ENCODE measurements at regions not wholly inside any gene's neighbourhood (a gene's known extent, or its start where the extent isn't known, plus 50 kb on each side); places are given as distances from the start of the nearest gene placed in this dataset.

DNA sequence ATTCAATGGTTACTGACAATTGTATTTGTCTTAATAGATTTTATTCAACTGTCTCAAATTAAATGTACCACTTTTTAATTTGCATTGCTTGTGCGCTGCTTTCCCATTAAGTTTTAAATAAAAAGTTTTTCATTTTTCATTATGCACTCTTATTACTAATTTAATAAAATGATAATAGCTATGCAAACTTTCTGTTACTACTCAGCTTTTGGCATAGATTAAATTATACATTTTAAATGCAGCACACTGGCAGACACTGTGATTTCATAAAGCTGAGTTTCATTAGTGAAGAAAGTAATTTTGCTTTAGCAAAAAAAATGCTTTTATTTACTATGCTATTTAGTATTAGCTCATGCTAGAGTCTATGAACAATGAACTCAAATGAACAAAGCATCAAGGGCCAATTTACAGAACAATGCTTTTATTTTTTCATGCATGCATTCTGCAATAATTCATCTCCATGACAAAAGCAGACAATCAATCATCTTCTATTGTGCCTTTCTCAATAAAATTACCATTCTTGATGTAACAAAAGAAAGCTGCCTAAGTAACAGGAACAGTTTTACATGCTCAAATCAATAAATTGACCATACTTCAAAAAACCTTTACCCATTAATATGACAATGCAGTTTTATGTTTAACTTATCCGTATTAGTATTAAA lies 595.2 kb upstream of the ARRDC3 start:
- no peak for TF ChIP-seq CTCF (conservative IDR thresholded peaks at IDR 0.05; ENCODE audit: low read depth in 2 of 2)
- TF ChIP-seq, protein P1, sequence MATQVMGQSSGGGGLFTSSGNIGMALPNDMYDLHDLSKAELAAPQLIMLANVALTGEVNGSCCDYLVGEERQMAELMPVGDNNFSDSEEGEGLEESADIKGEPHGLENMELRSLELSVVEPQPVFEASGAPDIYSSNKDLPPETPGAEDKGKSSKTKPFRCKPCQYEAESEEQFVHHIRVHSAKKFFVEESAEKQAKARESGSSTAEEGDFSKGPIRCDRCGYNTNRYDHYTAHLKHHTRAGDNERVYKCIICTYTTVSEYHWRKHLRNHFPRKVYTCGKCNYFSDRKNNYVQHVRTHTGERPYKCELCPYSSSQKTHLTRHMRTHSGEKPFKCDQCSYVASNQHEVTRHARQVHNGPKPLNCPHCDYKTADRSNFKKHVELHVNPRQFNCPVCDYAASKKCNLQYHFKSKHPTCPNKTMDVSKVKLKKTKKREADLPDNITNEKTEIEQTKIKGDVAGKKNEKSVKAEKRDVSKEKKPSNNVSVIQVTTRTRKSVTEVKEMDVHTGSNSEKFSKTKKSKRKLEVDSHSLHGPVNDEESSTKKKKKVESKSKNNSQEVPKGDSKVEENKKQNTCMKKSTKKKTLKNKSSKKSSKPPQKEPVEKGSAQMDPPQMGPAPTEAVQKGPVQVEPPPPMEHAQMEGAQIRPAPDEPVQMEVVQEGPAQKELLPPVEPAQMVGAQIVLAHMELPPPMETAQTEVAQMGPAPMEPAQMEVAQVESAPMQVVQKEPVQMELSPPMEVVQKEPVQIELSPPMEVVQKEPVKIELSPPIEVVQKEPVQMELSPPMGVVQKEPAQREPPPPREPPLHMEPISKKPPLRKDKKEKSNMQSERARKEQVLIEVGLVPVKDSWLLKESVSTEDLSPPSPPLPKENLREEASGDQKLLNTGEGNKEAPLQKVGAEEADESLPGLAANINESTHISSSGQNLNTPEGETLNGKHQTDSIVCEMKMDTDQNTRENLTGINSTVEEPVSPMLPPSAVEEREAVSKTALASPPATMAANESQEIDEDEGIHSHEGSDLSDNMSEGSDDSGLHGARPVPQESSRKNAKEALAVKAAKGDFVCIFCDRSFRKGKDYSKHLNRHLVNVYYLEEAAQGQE (IDR thresholded peaks at IDR 0.05; ENCODE audit: unreplicated experiment) = no peak
- no peak for TF ChIP-seq POLR2AphosphoS5 (IDR thresholded peaks at IDR 0.05; ENCODE audit: low read depth)
- no peak for TF ChIP-seq EZH2 (IDR thresholded peaks at IDR 0.05; ENCODE audit: low read depth, unreplicated experiment)
- no peak for TF ChIP-seq EZH2phosphoT487 (IDR thresholded peaks at IDR 0.05; ENCODE audit: unreplicated experiment)
- no peak for TF ChIP-seq CREB1 (CRISPR knock-in tag; IDR thresholded peaks at IDR 0.05; ENCODE audit: low read depth)
- no peak for TF ChIP-seq JUNB (IDR thresholded peaks at IDR 0.05; ENCODE audit: unreplicated experiment)
- no peak for TF ChIP-seq STAT1 (IDR thresholded peaks at IDR 0.05; ENCODE audit: unreplicated experiment)

Measured in GM23338 (cell line).